Gastroesophageal sphincter (tissue), 4 donors: ENCODE measurements at regions not wholly inside any gene's neighbourhood (a gene's known extent, or its start where the extent isn't known, plus 50 kb on each side); places are given as distances from the start of the nearest gene placed in this dataset.

Experiments used
- ATAC-seq: fragments of 150-250 bp; one replicate; pipeline ENCODE4 v1.9.1; 2016; ENCODE audit warnings: mild to moderate bottlenecking, moderate library complexity
- H3K27ac ChIP-seq, 4 donors: fragments of 200-600 bp; sonication (generic) in 3 of 4; 1 replicate in 3 of 4; 2 replicates in 1 of 4; pipeline ENCODE4 v1.5.1; 2016 to 2019
- H3K27me3 ChIP-seq: fragments of 200-600 bp; sonication (generic); one replicate; pipeline ENCODE4 v1.5.1; 2019
- H3K36me3 ChIP-seq, 2 donors: fragments of 200-600 bp; sonication (generic); one replicate each; pipeline ENCODE4 v1.5.1; 2019; ENCODE audit warnings: control low read depth in 1 of 2
- H3K4me1 ChIP-seq, 3 donors: fragments of 200-600 bp; sonication (generic); 1 replicate in 2 of 3; 2 replicates in 1 of 3; pipeline ENCODE4 v1.5.1; 2016 to 2019; ENCODE audit warnings: control low read depth in 2 of 3
- H3K4me3 ChIP-seq, 2 donors: fragments of 200-600 bp; sonication (generic); one replicate each; pipeline ENCODE4 v1.5.1; 2019; ENCODE audit warnings: mild to moderate bottlenecking in 1 of 2, moderate library complexity in 1 of 2
- H3K9me3 ChIP-seq, 3 donors: fragments of 200-600 bp; sonication (generic); one replicate each; pipeline ENCODE4 v1.5.1; 2017 to 2019; ENCODE audit warnings: control low read depth in 2 of 3
- CTCF ChIP-seq, 4 experiments: fragments of 200-600 bp in 2 of 4; fragments of 450-650 bp in 2 of 4; sonication (generic) in 1 of 4; IDR thresholded peaks; one replicate each; pipeline ENCODE4 v1.5.1; 2017 to 2019; ENCODE audit warnings: antibody characterized with exemption in 4 of 4, mild to moderate bottlenecking in 2 of 4, moderate library complexity in 2 of 4
- EP300 ChIP-seq: sonication (generic); formaldehyde crosslinking; IDR thresholded peaks from one replicate; pipeline ENCODE4 v1.6.1; 2017; ENCODE audit warnings: antibody characterized with exemption, mild to moderate bottlenecking
- POLR2A ChIP-seq, 2 donors: fragments of 450-650 bp; IDR thresholded peaks; one replicate each; pipeline ENCODE4 v1.6.1; 2017; ENCODE audit warnings: antibody characterized with exemption in 2 of 2, mild to moderate bottlenecking in 2 of 2, moderate library complexity in 1 of 2
- POLR2AphosphoS5 ChIP-seq: sonication (generic); formaldehyde crosslinking; IDR thresholded peaks from one replicate; pipeline ENCODE4 v1.6.1; 2017; ENCODE audit warnings: antibody characterized with exemption
- whole genome bisulfite sequencing, 2 donors: methylation state at CpG; one replicate each; pipeline ENCODE4 v1.1.5; 2018; ENCODE audit warnings: low coverage in 1 of 2; 5-methylcytosine and 5-hydroxymethylcytosine counted together

DNA sequence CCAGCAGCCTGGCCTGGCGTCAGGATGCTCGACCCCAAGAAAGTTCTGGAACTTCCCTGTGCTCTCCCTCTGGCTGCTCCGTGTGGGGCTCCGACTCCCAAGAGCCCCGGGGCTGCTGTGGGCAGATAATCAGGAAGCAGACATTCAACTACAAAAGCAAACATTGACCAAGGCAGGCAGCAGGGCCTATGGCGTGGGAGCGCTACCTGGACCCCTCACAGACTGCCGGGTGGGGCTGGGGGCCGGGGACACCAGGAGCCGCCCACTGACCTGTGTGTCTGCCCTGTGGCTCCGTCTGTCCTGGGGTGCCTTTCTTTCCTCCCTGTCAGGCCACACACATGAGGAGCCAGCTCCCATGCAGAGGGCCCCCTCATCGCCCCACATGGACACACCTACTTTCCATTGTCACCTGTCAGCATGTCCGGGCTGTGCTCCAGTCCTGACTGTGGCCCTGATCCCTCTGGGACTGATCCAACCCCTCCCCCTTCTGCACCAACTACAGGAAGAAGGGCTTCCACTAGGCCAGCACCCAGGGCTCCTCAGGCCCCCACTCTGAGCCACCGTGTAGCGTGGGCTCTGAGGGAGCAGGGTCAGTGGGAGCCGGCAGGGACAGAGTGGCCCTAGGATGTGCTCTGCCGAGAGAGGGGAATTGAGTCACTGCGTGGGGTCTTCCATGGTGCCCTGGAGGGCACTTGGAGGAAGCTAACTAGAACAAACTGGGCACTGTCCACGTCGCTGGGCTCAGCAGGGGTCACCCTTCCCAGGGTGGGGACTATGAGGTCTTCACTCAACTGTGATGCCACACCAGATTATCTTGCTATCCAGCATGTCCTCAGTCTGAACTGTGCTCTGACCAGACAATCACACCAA is 215.4 kb upstream of the C14orf180 start:
- TF ChIP-seq CTCF (IDR thresholded peaks at IDR 0.05), result no peak
- TF ChIP-seq POLR2AphosphoS5, result no peak
- no peak for TF ChIP-seq POLR2A (IDR thresholded peaks at IDR 0.05)
- no peak for TF ChIP-seq EP300
- H3K27me3 ChIP-seq, result peaks cover 51% of the 10 kb centered on the region
- H3K9me3 ChIP-seq, result peaks cover 0 to 9% (median 0%) of the 10 kb centered on the region in 3 donors
- no peak overlapping the region for H3K4me3 ChIP-seq
- no peak overlapping the region for H3K27ac ChIP-seq
- no peaks in the 10 kb centered on the region for H3K36me3 ChIP-seq
- WGBS, 2 donors, result 60% methylated on average over 1 of the region's 20 CpGs; no CpG with 5 or more reads in 1 of the 2 donors
- ATAC-seq, result no peak
- no peaks in the 10 kb centered on the region for H3K4me1 ChIP-seq

GRCh38 chr14:104364830-104365229 is 214.7 kb upstream of the C14orf180 start:
- no peak for ATAC-seq
- Histone ChIP-seq H3K4me3 (no peak overlapping the region), H3K27me3 (peaks cover 58% of the 10 kb centered on the region), H3K36me3 (no peaks in the 10 kb centered on the region), H3K4me1 (no peaks in the 10 kb centered on the region), H3K27ac (no peak overlapping the region), H3K9me3 (peaks cover 0 to 9% (median 0%) of the 10 kb centered on the region in 3 donors)
- TF ChIP-seq EP300, result no peak
- no peak for TF ChIP-seq CTCF (IDR thresholded peaks at IDR 0.05)
- TF ChIP-seq POLR2AphosphoS5, result no peak
- TF ChIP-seq POLR2A (IDR thresholded peaks at IDR 0.05), result no peak
- 71% methylated on average over 4 of the region's 10 CpGs; no CpG with 5 or more reads in 1 of the 2 donors for WGBS, 2 donors

- ATAC-seq, result no peak
- Histone ChIP-seq H3K4me3 (no peak overlapping the region), H3K9me3 (peaks cover 0 to 9% (median 0%) of the 10 kb centered on the region in 3 donors), H3K27ac (no peak overlapping the region), H3K36me3 (no peaks in the 10 kb centered on the region), H3K27me3 (peaks cover 60% of the 10 kb centered on the region), H3K4me1 (no peaks in the 10 kb centered on the region)
- WGBS, 2 donors, result 70 to 100% methylated on average over 2 of the region's 16 CpGs
- TF ChIP-seq EP300 (no peak), POLR2AphosphoS5 (no peak), POLR2A (IDR thresholded peaks at IDR 0.05) (no peak), CTCF (IDR thresholded peaks at IDR 0.05) (no peak)
Observed at GRCh38 chr14:104366931-104367865, 212.4 kb upstream of the C14orf180 start.

- Histone ChIP-seq H3K9me3 (peaks cover 0 to 9% (median 0%) of the 10 kb centered on the region in 3 donors), H3K36me3 (no peaks in the 10 kb centered on the region), H3K4me1 (no peaks in the 10 kb centered on the region), H3K4me3 (no peak overlapping the region), H3K27me3 (peaks cover 58% of the 10 kb centered on the region), H3K27ac (no peak overlapping the region)
- no peak for ATAC-seq
- WGBS, 2 donors, result no CpG with 5 or more reads among the region's 36 CpGs
- TF ChIP-seq CTCF (IDR thresholded peaks at IDR 0.05) (no peak), POLR2AphosphoS5 (no peak), POLR2A (IDR thresholded peaks at IDR 0.05) (no peak), EP300 (no peak)
Observed at GRCh38 chr14:104367866-104368750, 211.5 kb upstream of the C14orf180 start.
